ENCODE measurements at regions not wholly inside any gene's neighbourhood (a gene's known extent, or its start where the extent isn't known, plus 50 kb on each side); places are given as distances from the start of the nearest gene placed in this dataset.

DNA sequence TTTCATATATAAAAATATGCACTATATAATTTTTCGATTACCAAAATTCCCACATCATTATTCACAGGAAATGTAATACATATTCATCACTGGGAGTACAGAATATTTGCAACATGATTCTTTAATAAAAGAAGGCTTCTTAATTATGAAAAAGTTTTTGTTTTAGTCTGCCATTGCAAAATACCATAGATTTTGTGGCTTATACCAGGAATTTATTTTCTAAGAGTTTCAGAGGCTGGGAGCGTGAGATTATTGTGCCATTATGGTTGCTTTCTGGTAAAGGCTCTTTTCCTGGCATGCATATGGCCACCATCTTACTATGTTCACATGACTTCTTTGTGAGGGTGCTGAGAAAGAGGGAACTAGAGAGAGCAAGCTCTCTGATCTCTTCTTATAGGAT is 306.9 kb upstream of the ADGRB3 start:
- no peak for DNase-seq (ENCODE audit: extremely low spot score)
- TF ChIP-seq HDGF (IDR thresholded peaks at IDR 0.05; ENCODE audit: borderline replicate concordance) (no peak), SUZ12 (IDR thresholded peaks at IDR 0.05) (no peak), ELF4 (IDR thresholded peaks at IDR 0.05) (no peak), ARNT (IDR thresholded peaks at IDR 0.05) (no peak), FOXM1 (IDR thresholded peaks at IDR 0.05; ENCODE audit: borderline replicate concordance) (no peak), TARDBP (IDR thresholded peaks at IDR 0.05) (no peak), BHLHE40 (IDR thresholded peaks at IDR 0.05; ENCODE audit: borderline replicate concordance) (no peak), ZNF384 (IDR thresholded peaks at IDR 0.05) (no peak), FOXA1 (IDR thresholded peaks at IDR 0.05) (no peak), CTBP1 (IDR thresholded peaks at IDR 0.05; ENCODE audit: borderline replicate concordance) (no peak), NFRKB (IDR thresholded peaks at IDR 0.05) (no peak), LEF1 (IDR thresholded peaks at IDR 0.05; ENCODE audit: borderline replicate concordance) (no peak), SP1 (IDR thresholded peaks at IDR 0.05) (no peak), FOXK2 (IDR thresholded peaks at IDR 0.05) (no peak), L3MBTL2 (conservative IDR thresholded peaks at IDR 0.05) (no peak)
- TF ChIP-seq, protein P1, sequence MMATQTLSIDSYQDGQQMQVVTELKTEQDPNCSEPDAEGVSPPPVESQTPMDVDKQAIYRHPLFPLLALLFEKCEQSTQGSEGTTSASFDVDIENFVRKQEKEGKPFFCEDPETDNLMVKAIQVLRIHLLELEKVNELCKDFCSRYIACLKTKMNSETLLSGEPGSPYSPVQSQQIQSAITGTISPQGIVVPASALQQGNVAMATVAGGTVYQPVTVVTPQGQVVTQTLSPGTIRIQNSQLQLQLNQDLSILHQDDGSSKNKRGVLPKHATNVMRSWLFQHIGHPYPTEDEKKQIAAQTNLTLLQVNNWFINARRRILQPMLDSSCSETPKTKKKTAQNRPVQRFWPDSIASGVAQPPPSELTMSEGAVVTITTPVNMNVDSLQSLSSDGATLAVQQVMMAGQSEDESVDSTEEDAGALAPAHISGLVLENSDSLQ (IDR thresholded peaks at IDR 0.05), result no peak
- CTCF ChIA-PET, result no interaction called here
- POLR2A ChIA-PET, result no interaction called here

DNA sequence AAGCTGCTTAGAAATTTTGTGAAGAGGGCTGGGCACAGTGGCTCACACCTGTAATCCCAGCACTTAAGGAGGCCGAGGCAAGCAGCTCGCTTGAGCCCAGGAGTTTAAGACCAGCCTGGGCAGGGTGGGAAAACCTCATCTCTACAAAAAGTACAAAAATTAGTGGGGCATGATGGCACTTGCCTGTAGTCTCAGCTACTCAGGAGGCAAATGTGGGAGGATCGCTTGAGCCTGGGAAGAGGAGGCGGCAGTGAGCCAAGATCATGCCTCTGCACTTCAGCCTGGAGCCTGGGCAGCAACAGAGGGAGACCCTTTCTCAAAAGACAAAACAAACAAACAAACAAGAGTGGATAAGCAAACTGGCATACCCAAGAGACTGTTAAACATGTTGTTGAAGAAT is 308.3 kb upstream of the ADGRB3 start:
- POLR2A ChIA-PET, result no interaction called here

DNA sequence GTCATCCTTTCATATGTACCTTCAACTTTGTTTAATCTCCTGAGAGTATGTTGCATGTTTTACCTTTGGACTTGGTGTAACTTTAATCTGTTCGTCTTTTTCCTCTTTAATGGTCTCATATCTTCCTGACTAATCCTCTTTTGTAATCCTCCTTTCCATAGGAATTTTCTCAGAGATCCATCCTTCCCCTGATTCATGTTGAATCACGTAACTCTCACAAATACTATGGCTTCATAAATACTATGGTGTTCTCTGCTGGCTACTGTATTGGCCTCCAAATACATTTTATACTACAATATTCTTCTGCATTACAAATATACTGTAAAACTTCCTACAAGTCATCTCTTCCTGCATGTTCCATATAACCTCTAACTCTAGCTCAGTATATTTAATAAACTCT is 317.7 kb upstream of the ADGRB3 start:
- TF ChIP-seq ZNF384 (IDR thresholded peaks at IDR 0.05) (no peak), HDGF (IDR thresholded peaks at IDR 0.05; ENCODE audit: borderline replicate concordance) (no peak), NFRKB (IDR thresholded peaks at IDR 0.05) (no peak), FOXA1 (IDR thresholded peaks at IDR 0.05) (no peak), FOXK2 (IDR thresholded peaks at IDR 0.05) (no peak), FOXM1 (IDR thresholded peaks at IDR 0.05; ENCODE audit: borderline replicate concordance) (no peak), CTBP1 (IDR thresholded peaks at IDR 0.05; ENCODE audit: borderline replicate concordance) (no peak), LEF1 (IDR thresholded peaks at IDR 0.05; ENCODE audit: borderline replicate concordance) (no peak), ELF4 (IDR thresholded peaks at IDR 0.05) (no peak), L3MBTL2 (conservative IDR thresholded peaks at IDR 0.05) (no peak), SUZ12 (IDR thresholded peaks at IDR 0.05) (no peak), ARNT (IDR thresholded peaks at IDR 0.05) (no peak), BHLHE40 (IDR thresholded peaks at IDR 0.05; ENCODE audit: borderline replicate concordance) (no peak), SP1 (IDR thresholded peaks at IDR 0.05) (no peak), TARDBP (IDR thresholded peaks at IDR 0.05) (no peak)
- TF ChIP-seq, protein P1 (IDR thresholded peaks at IDR 0.05), result no peak
- POLR2A ChIA-PET, result no interaction called here
- no peak for DNase-seq (ENCODE audit: extremely low spot score)
- CTCF ChIA-PET, result no interaction called here

More for the DNA sequence above, 308.3 kb upstream of the ADGRB3 start:
- DNase-seq (ENCODE audit: extremely low spot score), result no peak
- CTCF ChIA-PET, result no interaction called here
- no peak for TF ChIP-seq HDGF (IDR thresholded peaks at IDR 0.05; ENCODE audit: borderline replicate concordance)
- TF ChIP-seq LEF1 (IDR thresholded peaks at IDR 0.05; ENCODE audit: borderline replicate concordance), result no peak
- TF ChIP-seq FOXA1 (IDR thresholded peaks at IDR 0.05), result no peak
- no peak for TF ChIP-seq BHLHE40 (IDR thresholded peaks at IDR 0.05; ENCODE audit: borderline replicate concordance)
- no peak for TF ChIP-seq SUZ12 (IDR thresholded peaks at IDR 0.05)
- no peak for TF ChIP-seq FOXM1 (IDR thresholded peaks at IDR 0.05; ENCODE audit: borderline replicate concordance)
- TF ChIP-seq TARDBP (IDR thresholded peaks at IDR 0.05), result no peak
- TF ChIP-seq NFRKB (IDR thresholded peaks at IDR 0.05), result no peak
- no peak for TF ChIP-seq CTBP1 (IDR thresholded peaks at IDR 0.05; ENCODE audit: borderline replicate concordance)
- TF ChIP-seq L3MBTL2 (conservative IDR thresholded peaks at IDR 0.05), result no peak
- TF ChIP-seq, protein P1 (IDR thresholded peaks at IDR 0.05), result no peak

DNA sequence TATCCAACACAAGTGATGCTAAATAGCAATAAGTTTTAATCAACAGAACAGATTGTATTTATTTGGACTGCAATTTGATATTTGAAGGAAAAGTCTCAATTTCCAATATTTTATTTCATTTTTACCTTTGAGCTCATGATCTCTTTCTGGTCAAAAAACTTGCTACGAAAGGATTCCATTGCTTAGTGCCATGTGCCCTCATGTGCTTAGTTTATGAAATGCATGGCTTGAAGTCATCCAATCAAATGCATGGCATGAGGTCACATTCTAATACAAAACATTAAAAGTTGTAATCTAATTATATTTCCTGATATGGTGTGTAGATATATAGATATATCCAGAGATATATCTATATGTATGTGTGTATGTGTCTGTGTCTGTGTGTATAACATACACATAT is 321.2 kb upstream of the ADGRB3 start:
- POLR2A ChIA-PET, result no interaction called here
- no peak for DNase-seq (ENCODE audit: extremely low spot score)
- no peak for TF ChIP-seq TARDBP (IDR thresholded peaks at IDR 0.05)
- TF ChIP-seq LEF1 (IDR thresholded peaks at IDR 0.05; ENCODE audit: borderline replicate concordance), result no peak
- TF ChIP-seq FOXK2 (IDR thresholded peaks at IDR 0.05), result no peak
- no peak for TF ChIP-seq ZNF384 (IDR thresholded peaks at IDR 0.05)
- CTCF ChIA-PET, result no interaction called here

DNA sequence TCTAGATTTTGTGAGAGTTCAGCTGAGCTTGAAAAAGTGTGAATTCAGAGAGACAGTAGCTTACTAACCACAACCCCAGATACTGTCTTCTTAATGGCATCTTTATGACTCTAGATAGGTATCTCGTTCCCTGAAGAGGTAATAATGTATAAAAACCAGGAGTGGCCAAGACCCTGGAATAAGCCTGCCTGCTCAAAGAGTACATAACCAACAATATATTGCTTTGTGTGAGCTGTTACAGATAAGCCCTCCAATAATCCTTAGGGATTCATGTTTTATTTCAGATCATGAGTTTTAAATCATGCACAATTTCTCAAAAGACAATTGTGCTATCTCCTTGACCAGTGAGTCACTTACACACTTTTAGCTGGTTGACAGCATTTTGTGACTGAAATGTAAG is 327.8 kb upstream of the ADGRB3 start:
- POLR2A ChIA-PET, result no interaction called here
- CTCF ChIA-PET, result no interaction called here
- TF ChIP-seq HDGF (IDR thresholded peaks at IDR 0.05; ENCODE audit: borderline replicate concordance) (no peak), FOXK2 (IDR thresholded peaks at IDR 0.05) (no peak), CTBP1 (IDR thresholded peaks at IDR 0.05; ENCODE audit: borderline replicate concordance) (no peak), TARDBP (IDR thresholded peaks at IDR 0.05) (no peak), L3MBTL2 (conservative IDR thresholded peaks at IDR 0.05) (no peak), FOXA1 (IDR thresholded peaks at IDR 0.05) (no peak), SUZ12 (IDR thresholded peaks at IDR 0.05) (no peak), ELF4 (IDR thresholded peaks at IDR 0.05) (no peak), LEF1 (IDR thresholded peaks at IDR 0.05; ENCODE audit: borderline replicate concordance) (no peak), FOXM1 (IDR thresholded peaks at IDR 0.05; ENCODE audit: borderline replicate concordance) (no peak), BHLHE40 (IDR thresholded peaks at IDR 0.05; ENCODE audit: borderline replicate concordance) (no peak), NFRKB (IDR thresholded peaks at IDR 0.05) (no peak), SP1 (IDR thresholded peaks at IDR 0.05) (no peak), ZNF384 (IDR thresholded peaks at IDR 0.05) (no peak), ARNT (IDR thresholded peaks at IDR 0.05) (no peak)
- TF ChIP-seq, protein P1 (IDR thresholded peaks at IDR 0.05), result no peak
- no peak for DNase-seq (ENCODE audit: extremely low spot score)

DNA sequence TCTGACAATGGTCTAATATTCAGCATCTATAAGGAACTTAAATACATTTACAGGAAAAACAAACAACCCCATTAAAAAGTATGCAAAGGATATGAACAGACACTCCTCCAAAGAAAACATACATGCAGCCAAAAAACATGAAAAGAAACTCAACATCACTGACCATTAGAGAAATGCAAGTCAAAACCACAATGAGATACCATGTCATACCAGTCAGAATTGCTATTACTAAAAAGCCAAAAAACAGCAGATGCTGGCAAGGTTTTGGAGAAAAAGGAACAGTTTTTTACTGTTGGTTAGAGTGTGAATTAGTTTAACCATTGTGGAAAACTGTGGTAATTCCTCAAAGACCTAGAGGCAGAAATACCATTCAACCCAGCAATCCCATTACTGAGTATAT is 339.0 kb upstream of the ADGRB3 start:
- CTCF ChIA-PET, result no interaction called here
- POLR2A ChIA-PET, result no interaction called here
- no peak for TF ChIP-seq LEF1 (IDR thresholded peaks at IDR 0.05; ENCODE audit: borderline replicate concordance)
- TF ChIP-seq BHLHE40 (IDR thresholded peaks at IDR 0.05; ENCODE audit: borderline replicate concordance), result no peak
- TF ChIP-seq FOXM1 (IDR thresholded peaks at IDR 0.05; ENCODE audit: borderline replicate concordance), result no peak
- TF ChIP-seq NFRKB (IDR thresholded peaks at IDR 0.05), result no peak
- no peak for TF ChIP-seq TARDBP (IDR thresholded peaks at IDR 0.05)
- TF ChIP-seq HDGF (IDR thresholded peaks at IDR 0.05; ENCODE audit: borderline replicate concordance), result no peak
- TF ChIP-seq ELF4 (IDR thresholded peaks at IDR 0.05), result no peak
- no peak for TF ChIP-seq SUZ12 (IDR thresholded peaks at IDR 0.05)
- TF ChIP-seq L3MBTL2 (conservative IDR thresholded peaks at IDR 0.05), result no peak
- no peak for DNase-seq (ENCODE audit: extremely low spot score)
